Left lung (tissue), 4 donors: ENCODE measurements at regions not wholly inside any gene's neighbourhood (a gene's known extent, or its start where the extent isn't known, plus 50 kb on each side); places are given as distances from the start of the nearest gene placed in this dataset.

Experiments used
- ATAC-seq: fragments of 200-7000 bp; cut with Tn5 transposase; one replicate; pipeline ENCODE4 v1.9.1; 2020; ENCODE audit warnings: moderate library complexity
- DNase-seq, 4 donors: peaks; one replicate each; pipeline ENCODE4 v3.0.0-alpha.2; 2013 to 2020
- H3K27ac ChIP-seq, 2 donors: fragments of 200-600 bp; sonication (generic) in 1 of 2; one replicate each; pipeline versions ENCODE4 v1.5.0 to v1.8.0; 2020 to 2021
- H3K27me3 ChIP-seq, 2 donors: fragments of 200-600 bp; sonication (generic) in 1 of 2; one replicate each; pipeline versions ENCODE4 v1.5.0 to v1.8.0; 2020 to 2021
- H3K36me3 ChIP-seq, 2 donors: fragments of 200-600 bp; sonication (generic) in 1 of 2; one replicate each; pipeline versions ENCODE4 v1.5.0 to v1.8.0; 2020 to 2021
- H3K4me1 ChIP-seq, 2 donors: fragments of 200-600 bp; one replicate each; pipeline ENCODE4 v1.8.0; 2021
- H3K4me3 ChIP-seq, 2 donors: fragments of 200-600 bp; sonication (generic) in 1 of 2; one replicate each; pipeline versions ENCODE4 v1.5.0 to v1.8.0; 2020 to 2021; ENCODE audit warnings: mild to moderate bottlenecking in 1 of 2
- H3K9me3 ChIP-seq, 2 donors: fragments of 200-600 bp; sonication (generic) in 1 of 2; one replicate each; pipeline versions ENCODE4 v1.5.0 to v1.8.0; 2020 to 2021
- CTCF ChIP-seq, 2 donors: fragments of 200-600 bp; sonication (generic) in 1 of 2; IDR thresholded peaks; one replicate each; pipeline versions ENCODE4 v1.5.0 to v1.8.0; 2021; ENCODE audit warnings: antibody characterized with exemption in 2 of 2
- intact Hi-C, 2 donors: fragments of 100-400 bp; cut with DNase I; formaldehyde crosslinking; loops; one replicate each; pipeline versions ENCODE4 v1.11.2 to v1.14.2; 2022
- donor health status: DM: no; HTN: yes; CAD: no.
- donor health status: DM: no; HTN: no; CAD: no.

- no peak for TF ChIP-seq CTCF (IDR thresholded peaks at IDR 0.05)
- H3K36me3 ChIP-seq = no peaks in the 10 kb centered on the region
- no peaks in the 10 kb centered on the region for H3K27me3 ChIP-seq
- ATAC-seq = peak; percentile 56
- intact Hi-C loops = loop anchor here (5.0 to 10.0 kb wide), 2 partner anchors 119 to 127 kb away; no protein-coding TSS in a partner anchor
- no peaks in the 10 kb centered on the region for H3K9me3 ChIP-seq
- peak overlapping the region in 1 of 2 donors; percentile 20 for H3K27ac ChIP-seq
- peaks cover 0 to 21% of the 10 kb centered on the region in 2 donors for H3K4me1 ChIP-seq
- DNase-seq = no peak
- no peak overlapping the region for H3K4me3 ChIP-seq
Observed at GRCh38 chr2:191565647-191566198, 112.2 kb upstream of the NABP1 start.

- intact Hi-C loops = loop anchor here (5.0 to 10.0 kb wide), 2 partner anchors 118 to 126 kb away; no protein-coding TSS in a partner anchor
- peak; percentile 62 to 81 for TF ChIP-seq CTCF (IDR thresholded peaks at IDR 0.05)
- no peaks in the 10 kb centered on the region for H3K27me3 ChIP-seq
- no peaks in the 10 kb centered on the region for H3K36me3 ChIP-seq
- no peak overlapping the region for H3K4me3 ChIP-seq
- no peak overlapping the region for H3K27ac ChIP-seq
- H3K9me3 ChIP-seq = no peaks in the 10 kb centered on the region
- H3K4me1 ChIP-seq = peaks cover 0 to 27% of the 10 kb centered on the region in 2 donors
- peak; percentile 94 for ATAC-seq
- DNase-seq = peak in 2 of 4 donors; percentile 44 to 54
Observed at GRCh38 chr2:191566344-191566743, 111.6 kb upstream of the NABP1 start.

GRCh38 chr2:191567206-191567605 lies 110.7 kb upstream of the NABP1 start:
- H3K27me3 ChIP-seq = no peaks in the 10 kb centered on the region
- no peak overlapping the region for H3K27ac ChIP-seq
- no peaks in the 10 kb centered on the region for H3K9me3 ChIP-seq
- H3K4me3 ChIP-seq = no peak overlapping the region
- no peak for DNase-seq
- no peak for ATAC-seq
- intact Hi-C loops = loop anchor here (5.0 to 10.0 kb wide), 2 partner anchors 118 to 125 kb away; no protein-coding TSS in a partner anchor
- no peaks in the 10 kb centered on the region for H3K36me3 ChIP-seq
- peaks cover 5 to 34% of the 10 kb centered on the region in 2 donors for H3K4me1 ChIP-seq
- TF ChIP-seq CTCF (IDR thresholded peaks at IDR 0.05) = no peak

- Histone ChIP-seq H3K36me3 (no peaks in the 10 kb centered on the region), H3K9me3 (no peaks in the 10 kb centered on the region), H3K27ac (no peak overlapping the region), H3K27me3 (no peaks in the 10 kb centered on the region), H3K4me3 (no peak overlapping the region), H3K4me1 (peaks cover 5 to 34% of the 10 kb centered on the region in 2 donors)
- DNase-seq (no peak), ATAC-seq (no peak)
- no peak for TF ChIP-seq CTCF (IDR thresholded peaks at IDR 0.05)
- intact Hi-C loops = loop anchor here (5.0 to 10.0 kb wide), 2 partner anchors 116 to 123 kb away; no protein-coding TSS in a partner anchor
Observed at GRCh38 chr2:191569025-191569424, 108.9 kb upstream of the NABP1 start.

- peak in 1 of 2 donors; percentile 13 for TF ChIP-seq CTCF (IDR thresholded peaks at IDR 0.05)
- Histone ChIP-seq H3K4me3 (peak overlapping the region; percentile 8 to 24), H3K9me3 (no peaks in the 10 kb centered on the region), H3K4me1 (peaks cover 5 to 23% of the 10 kb centered on the region in 2 donors), H3K27me3 (no peaks in the 10 kb centered on the region), H3K36me3 (no peaks in the 10 kb centered on the region), H3K27ac (peak overlapping the region; percentile 78 to 84)
- ATAC-seq (peak; percentile 75), DNase-seq (peak in 1 of 4 donors; percentile 25)
- intact Hi-C loops = no loop called here
Observed at GRCh38 chr2:191571163-191571769, 106.7 kb upstream of the NABP1 start.
